SK-N-SH (cell line): ENCODE measurements at regions not wholly inside any gene's neighbourhood (a gene's known extent, or its start where the extent isn't known, plus 50 kb on each side); places are given as distances from the start of the nearest gene placed in this dataset.

Source experiments
- CTCF ChIA-PET: fragments of 300-600, 350-600 bp; formaldehyde crosslinking; extraction: SDS; loops from one replicate; lab custom pipeline; 2021; lab: Yijun Ruan, JAX
- POLR2A ChIA-PET: fragments of 350-600 bp; sonication (Branson Sonifier 250); formaldehyde crosslinking; extraction: SDS; loops from one replicate; lab custom pipeline; 2020; ENCODE audit warnings: antibody characterized with exemption, inconsistent platforms; lab: Yijun Ruan, JAX
- DNase-seq: peaks from one replicate; pipeline ENCODE4 v3.0.0; 2012
- H2AFZ ChIP-seq: fragments of 200-600 bp; sonication (generic); 2 replicates; pipeline ENCODE4 v1.8.1; 2016; ENCODE audit warnings: antibody characterized with exemption, mild to moderate bottlenecking, low read depth
- H3F3A ChIP-seq: fragments of 200-600 bp; sonication (generic); replicated peaks from 2 replicates; pipeline ENCODE3; 2016; ENCODE audit warnings: antibody characterized with exemption, mild to moderate bottlenecking; ENCODE audit not compliant: insufficient read depth
- H3K27ac ChIP-seq, 2 experiments: fragments of 200-500 bp in 1 of 2; fragments of 200-600 bp in 1 of 2; sonication (Bioruptor generic) in 1 of 2; sonication (generic), shearing (Covaris generic) in 1 of 2; 2 replicates each; pipeline versions ENCODE4 v1.5.1 to v1.6.1; 2014 to 2016; ENCODE audit warnings: low read depth in 2 of 2, inconsistent platforms in 1 of 2, low read length in 1 of 2, mild to moderate bottlenecking in 1 of 2, mixed read lengths in 1 of 2
- H3K27me3 ChIP-seq: fragments of 200-600 bp; sonication (generic), shearing (Covaris generic); 2 replicates; pipeline ENCODE4 v1.6.1; 2016; ENCODE audit warnings: mixed run types; ENCODE audit not compliant: insufficient read depth
- H3K36me3 ChIP-seq, 2 experiments: fragments of 200-500 bp in 1 of 2; fragments of 200-600 bp in 1 of 2; sonication (Bioruptor generic) in 1 of 2; sonication (generic) in 1 of 2; replicated peaks in 1 of 2; 2 replicates each; pipeline versions ENCODE3 to v1.5.1; 2014 to 2016; ENCODE audit warnings: low read length in 1 of 2, mild to moderate bottlenecking in 1 of 2; ENCODE audit not compliant: insufficient read depth in 2 of 2, control insufficient read depth in 1 of 2
- H3K4me1 ChIP-seq, 2 experiments: fragments of 200-500 bp in 1 of 2; fragments of 200-600 bp in 1 of 2; sonication (Bioruptor generic) in 1 of 2; sonication (generic), shearing (Covaris generic) in 1 of 2; 2 replicates each; pipeline versions ENCODE4 v1.5.1 to v1.6.1; 2014 to 2016; ENCODE audit warnings: low read depth in 1 of 2, low read length in 1 of 2, mixed run types in 1 of 2; ENCODE audit not compliant: insufficient read depth in 2 of 2, control insufficient read depth in 1 of 2
- H3K4me2 ChIP-seq: fragments of 200-600 bp; sonication (generic), shearing (Covaris generic); 2 replicates; pipeline ENCODE4 v1.6.1; 2017; ENCODE audit warnings: mixed run types
- H3K4me3 ChIP-seq, 2 experiments: fragments of 200-500 bp in 1 of 2; fragments of 200-600 bp in 1 of 2; sonication (Bioruptor generic) in 1 of 2; sonication (generic), shearing (Covaris generic) in 1 of 2; 2 replicates each; pipeline versions ENCODE4 v1.5.1 to v1.8.1; 2014 to 2016; ENCODE audit warnings: low read depth in 2 of 2, inconsistent platforms in 1 of 2, low read length in 1 of 2, mild to moderate bottlenecking in 1 of 2, mixed read lengths in 1 of 2, moderate library complexity in 1 of 2
- H3K79me2 ChIP-seq: fragments of 200-600 bp; sonication (generic); 2 replicates; pipeline ENCODE4 v1.8.1; 2017; ENCODE audit warnings: mild to moderate bottlenecking; ENCODE audit not compliant: insufficient read depth
- H3K9ac ChIP-seq: fragments of 200-600 bp; sonication (generic); 2 replicates; pipeline ENCODE4 v1.6.1; 2017; ENCODE audit warnings: mixed run types
- H3K9me2 ChIP-seq: fragments of 200-600 bp; sonication (generic); 2 replicates; pipeline ENCODE4 v1.6.1; 2017; ENCODE audit warnings: mixed run types
- H3K9me3 ChIP-seq: fragments of 200-600 bp; sonication (generic); 2 replicates; pipeline ENCODE4 v1.6.1; 2017; ENCODE audit warnings: mixed run types, mild to moderate bottlenecking, moderate library complexity
- H4K20me1 ChIP-seq: fragments of 200-600 bp; sonication (generic); 2 replicates; pipeline ENCODE4 v1.6.1; 2017; ENCODE audit warnings: mild to moderate bottlenecking, mixed run types; ENCODE audit not compliant: insufficient read depth
- CTCF ChIP-seq: fragments of 200-600 bp; sonication (generic); IDR thresholded peaks from 2 replicates; pipeline ENCODE4 v1.6.1; 2017; ENCODE audit warnings: antibody characterized with exemption, mild to moderate bottlenecking, moderate library complexity
- EZH2phosphoT487 ChIP-seq: fragments of 200-600 bp; sonication (generic); IDR thresholded peaks from 2 replicates; pipeline ENCODE4 v1.6.1; 2017; ENCODE audit warnings: low read depth, mixed run types, mild to moderate bottlenecking, antibody characterized with exemption, moderate library complexity, borderline replicate concordance
- FOXJ3 ChIP-seq: sonication (generic); formaldehyde crosslinking; IDR thresholded peaks from 2 replicates; pipeline ENCODE4 v1.5.1; 2020; ENCODE audit warnings: mild to moderate bottlenecking, missing genetic modification reagents
- FOXM1 ChIP-seq: IDR thresholded peaks from 2 replicates; pipeline ENCODE4 v1.4.0; 2012; ENCODE audit warnings: low read depth, mild to moderate bottlenecking
- IRF3 ChIP-seq: fragments of 150-350 bp; IDR thresholded peaks from 2 replicates; pipeline ENCODE4 v1.6.1; 2016; ENCODE audit warnings: mild to moderate bottlenecking, low read depth, low read length
- MEF2A ChIP-seq: IDR thresholded peaks from 2 replicates; pipeline ENCODE4 v1.4.0; 2012; ENCODE audit warnings: low read depth, borderline replicate concordance
- POLR2AphosphoS5 ChIP-seq: IDR thresholded peaks from 2 replicates; pipeline ENCODE4 v1.6.1; 2012; ENCODE audit warnings: low read depth, low read length
- RAD21 ChIP-seq: IDR thresholded peaks from 2 replicates; pipeline ENCODE4 v1.6.1; 2012; ENCODE audit warnings: mild to moderate bottlenecking, low read length
- RCOR1 ChIP-seq: fragments of 150-350 bp; IDR thresholded peaks from 2 replicates; pipeline ENCODE4 v1.6.1; 2017; ENCODE audit warnings: antibody characterized with exemption, low read length
- REST ChIP-seq: IDR thresholded peaks from 2 replicates; pipeline ENCODE4 v1.6.1; 2012; ENCODE audit warnings: mild to moderate bottlenecking, low read depth, low read length, moderate library complexity
- RXRA ChIP-seq: IDR thresholded peaks from 2 replicates; pipeline ENCODE4 v1.4.0; 2012; ENCODE audit warnings: low read depth, mild to moderate bottlenecking, borderline replicate concordance
- TCF12 ChIP-seq: IDR thresholded peaks from 2 replicates; pipeline ENCODE4 v1.4.0; 2012
- TEAD4 ChIP-seq: IDR thresholded peaks from 2 replicates; pipeline ENCODE4 v1.4.0; 2012; ENCODE audit warnings: mild to moderate bottlenecking, borderline replicate concordance; ENCODE audit not compliant: insufficient read depth
- YY1 ChIP-seq: IDR thresholded peaks from 2 replicates; pipeline ENCODE4 v1.4.0; 2012; ENCODE audit warnings: low read depth, mild to moderate bottlenecking
- ZBTB33 ChIP-seq: IDR thresholded peaks from 2 replicates; pipeline ENCODE4 v1.4.0; 2012; ENCODE audit warnings: low read depth, borderline replicate concordance
- WGBS: methylation state at CpG from one replicate; pipeline ENCODE4 v1.1.6; 2017; ENCODE audit warnings: low lambda C conversion rate; 5-methylcytosine and 5-hydroxymethylcytosine counted together

- Histone ChIP-seq H3K79me2 (no peaks in the 10 kb centered on the region), H3K9me3 (no peaks in the 10 kb centered on the region), H3K36me3 (no peaks in the 10 kb centered on the region), H3K4me2 (no peak overlapping the region), H3K4me1 (peaks cover 0 to 3% of the 10 kb centered on the region in 2 experiments; a peak in 1 of 4 replicates), H3K9me2 (no peaks in the 10 kb centered on the region), H3K27me3 (no peaks in the 10 kb centered on the region), H3K27ac (no peak overlapping the region), H3F3A (no peaks in the 10 kb centered on the region), H4K20me1 (no peaks in the 10 kb centered on the region), H3K4me3 (no peak overlapping the region), H3K9ac (no peak overlapping the region), H2AFZ (no peak overlapping the region)
- POLR2A ChIA-PET = no interaction called here
- TF ChIP-seq FOXJ3 (CRISPR knock-in tag) (no peak), IRF3 (no peak), TCF12 (no peak), RAD21 (no peak), MEF2A (no peak), RXRA (no peak), EZH2phosphoT487 (no peak), FOXM1 (no peak), CTCF (no peak), ZBTB33 (no peak), REST (no peak), TEAD4 (no peak), RCOR1 (no peak), POLR2AphosphoS5 (no peak), YY1 (no peak)
- no peak for DNase-seq
- 83% methylated on average over 3 of the region's 3 CpGs for WGBS
- CTCF ChIA-PET = interaction anchor here (1.2 kb wide), 1 partner anchor 12 kb away, joined by 4 read pairs; no protein-coding TSS in a partner anchor
These were observed 240.3 kb downstream of the ZIC1 start for GRCh38 chr3:147649475-147649874.
